Type B pancreatic cell (in vitro differentiated cells): ENCODE measurements at regions not wholly inside any gene's neighbourhood (a gene's known extent, or its start where the extent isn't known, plus 50 kb on each side); places are given as distances from the start of the nearest gene placed in this dataset.

Experiments
- DNase-seq: peaks from one replicate; pipeline ENCODE4 v3.0.0; 2021; ENCODE audit warnings: mixed read lengths; ENCODE audit not compliant: unreplicated experiment; ENCODE audit errors: extremely low spot score
- H3K27ac Mint-ChIP-seq: 2 replicates; pipeline ENCODE4 v1.8.0; 2021; ENCODE audit warnings: mild to moderate bottlenecking, mixed read lengths
- H3K27me3 Mint-ChIP-seq: 2 replicates; pipeline ENCODE4 v1.8.0; 2021; ENCODE audit warnings: mixed read lengths
- H3K36me3 Mint-ChIP-seq: 2 replicates; pipeline ENCODE4 v1.8.0; 2021; ENCODE audit warnings: mixed read lengths
- H3K4me1 Mint-ChIP-seq: one replicate; pipeline ENCODE4 v1.8.0; 2021; ENCODE audit warnings: mixed read lengths; ENCODE audit not compliant: unreplicated experiment
- H3K4me3 Mint-ChIP-seq: 2 replicates; pipeline ENCODE4 v1.8.0; 2021; ENCODE audit warnings: mild to moderate bottlenecking, mixed read lengths
- H3K9me3 Mint-ChIP-seq: 2 replicates; pipeline ENCODE4 v1.8.0; 2021; ENCODE audit warnings: mixed read lengths
- TF ChIP-seq, protein P1 (sequence below): fragments of 200-600 bp; sonication (generic); conservative IDR thresholded peaks from 2 replicates; pipeline ENCODE4 v1.5.0; 2021; ENCODE audit warnings: antibody characterized with exemption, mild to moderate bottlenecking

GRCh38 chr3:146883288-146883687 lies 278.1 kb upstream of the PLSCR5 start:
- TF ChIP-seq, protein P1, sequence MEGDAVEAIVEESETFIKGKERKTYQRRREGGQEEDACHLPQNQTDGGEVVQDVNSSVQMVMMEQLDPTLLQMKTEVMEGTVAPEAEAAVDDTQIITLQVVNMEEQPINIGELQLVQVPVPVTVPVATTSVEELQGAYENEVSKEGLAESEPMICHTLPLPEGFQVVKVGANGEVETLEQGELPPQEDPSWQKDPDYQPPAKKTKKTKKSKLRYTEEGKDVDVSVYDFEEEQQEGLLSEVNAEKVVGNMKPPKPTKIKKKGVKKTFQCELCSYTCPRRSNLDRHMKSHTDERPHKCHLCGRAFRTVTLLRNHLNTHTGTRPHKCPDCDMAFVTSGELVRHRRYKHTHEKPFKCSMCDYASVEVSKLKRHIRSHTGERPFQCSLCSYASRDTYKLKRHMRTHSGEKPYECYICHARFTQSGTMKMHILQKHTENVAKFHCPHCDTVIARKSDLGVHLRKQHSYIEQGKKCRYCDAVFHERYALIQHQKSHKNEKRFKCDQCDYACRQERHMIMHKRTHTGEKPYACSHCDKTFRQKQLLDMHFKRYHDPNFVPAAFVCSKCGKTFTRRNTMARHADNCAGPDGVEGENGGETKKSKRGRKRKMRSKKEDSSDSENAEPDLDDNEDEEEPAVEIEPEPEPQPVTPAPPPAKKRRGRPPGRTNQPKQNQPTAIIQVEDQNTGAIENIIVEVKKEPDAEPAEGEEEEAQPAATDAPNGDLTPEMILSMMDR, result no peak
- Mint-ChIP-seq H3K4me1 (peaks cover 8% of the 10 kb centered on the region), H3K36me3 (no peaks in the 10 kb centered on the region)

DNA sequence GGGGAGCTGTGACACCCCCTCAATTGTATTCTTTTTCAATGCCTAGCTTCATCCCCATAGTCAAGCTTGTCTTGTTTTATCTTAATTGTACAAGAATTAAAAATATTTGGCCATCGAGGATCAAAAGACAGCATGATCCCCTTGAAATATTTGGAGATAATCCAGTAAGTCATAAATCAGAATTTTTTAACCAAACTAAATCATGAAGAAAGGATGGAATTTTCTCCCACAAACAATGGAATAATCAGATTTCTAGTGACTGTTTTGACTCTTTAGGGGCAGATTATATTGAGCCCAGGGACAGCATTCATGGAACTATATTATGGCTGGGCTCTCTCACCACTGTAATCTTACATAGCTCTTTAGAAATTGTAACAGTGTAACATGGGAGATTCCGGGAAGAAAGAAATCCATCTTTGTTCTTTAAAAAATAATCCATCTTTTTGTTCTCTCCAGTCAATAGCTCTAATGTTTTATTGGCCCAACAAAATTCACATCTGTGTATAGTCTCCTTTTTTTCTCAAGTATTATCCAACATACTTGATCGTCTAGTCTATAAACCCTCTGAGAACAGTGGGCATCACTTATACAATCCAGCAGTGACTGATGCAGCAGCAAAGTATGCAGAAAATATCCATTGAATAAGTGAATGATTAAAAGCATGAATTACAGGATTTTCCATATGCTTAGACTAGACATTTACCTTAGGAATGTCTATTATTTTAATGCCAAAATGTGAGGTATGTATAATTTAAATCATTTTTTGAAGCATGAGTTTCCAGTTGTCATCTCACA lies 277.0 kb upstream of the PLSCR5 start:
- no peaks in the 10 kb centered on the region for H3K9me3 Mint-ChIP-seq
- no peak for DNase-seq
- TF ChIP-seq, protein P1, result no peak
- H3K36me3 Mint-ChIP-seq, result no peaks in the 10 kb centered on the region
- H3K4me1 Mint-ChIP-seq, result peaks cover 8% of the 10 kb centered on the region
- H3K27me3 Mint-ChIP-seq, result no peaks in the 10 kb centered on the region
- H3K4me3 Mint-ChIP-seq, result no peak overlapping the region
- no peak overlapping the region for H3K27ac Mint-ChIP-seq

More at GRCh38 chr3:146883288-146883687, 278.1 kb upstream of the PLSCR5 start:
- Mint-ChIP-seq H3K4me3 (peak overlapping the region; percentile 11), H3K27ac (peak overlapping the region; percentile 48), H3K9me3 (no peaks in the 10 kb centered on the region), H3K27me3 (no peaks in the 10 kb centered on the region)
- DNase-seq, result no peak

GRCh38 chr3:146881356-146881755 lies 276.2 kb upstream of the PLSCR5 start:
- Mint-ChIP-seq H3K4me3 (no peak overlapping the region), H3K9me3 (no peaks in the 10 kb centered on the region), H3K27me3 (no peaks in the 10 kb centered on the region), H3K36me3 (no peaks in the 10 kb centered on the region), H3K4me1 (peaks cover 8% of the 10 kb centered on the region), H3K27ac (no peak overlapping the region)
- no peak for DNase-seq
- TF ChIP-seq, protein P1, result no peak

GRCh38 chr3:146873748-146874147 lies 268.6 kb upstream of the PLSCR5 start:
- H3K4me1 Mint-ChIP-seq, result no peaks in the 10 kb centered on the region
- no peaks in the 10 kb centered on the region for H3K36me3 Mint-ChIP-seq
- DNase-seq, result no peak
- H3K27ac Mint-ChIP-seq, result no peak overlapping the region
- H3K27me3 Mint-ChIP-seq, result no peaks in the 10 kb centered on the region
- H3K4me3 Mint-ChIP-seq, result no peak overlapping the region
- peaks cover 15% of the 10 kb centered on the region for H3K9me3 Mint-ChIP-seq
- TF ChIP-seq, protein P1, result no peak

GRCh38 chr3:146865175-146865755 lies 260.1 kb upstream of the PLSCR5 start:
- TF ChIP-seq, protein P1, result no peak
- H3K36me3 Mint-ChIP-seq, result no peaks in the 10 kb centered on the region
- no peak for DNase-seq
- H3K27me3 Mint-ChIP-seq, result no peaks in the 10 kb centered on the region
- H3K9me3 Mint-ChIP-seq, result no peaks in the 10 kb centered on the region
- H3K27ac Mint-ChIP-seq, result no peak overlapping the region
- no peak overlapping the region for H3K4me3 Mint-ChIP-seq
- H3K4me1 Mint-ChIP-seq, result peaks cover 4% of the 10 kb centered on the region
